Left ventricle myocardium inferior (tissue), 1 donor: ENCODE measurements at regions not wholly inside any gene's neighbourhood (a gene's known extent, or its start where the extent isn't known, plus 50 kb on each side); places are given as distances from the start of the nearest gene placed in this dataset.

Experiments used
- DNase-seq: peaks from one replicate; pipeline ENCODE4 v3.0.0-alpha.2; 2020
- H3K27ac ChIP-seq: fragments of 200-600 bp; replicated peaks from 2 replicates; pipeline ENCODE4 v1.8.0; 2021
- H3K27me3 ChIP-seq: fragments of 200-600 bp; 2 replicates; pipeline ENCODE4 v1.8.0; 2021; ENCODE audit warnings: low read depth
- H3K36me3 ChIP-seq: fragments of 200-600 bp; 2 replicates; pipeline ENCODE4 v1.8.0; 2021
- H3K4me1 ChIP-seq: fragments of 200-600 bp; 2 replicates; pipeline ENCODE4 v1.8.0; 2021
- H3K4me3 ChIP-seq: fragments of 200-600 bp; 2 replicates; pipeline ENCODE4 v1.8.0; 2021; ENCODE audit warnings: mild to moderate bottlenecking, moderate library complexity
- H3K9me3 ChIP-seq: fragments of 200-600 bp; replicated peaks from 2 replicates; pipeline ENCODE4 v1.8.0; 2021
- intact Hi-C: fragments of 100-400 bp; cut with micrococcal nuclease; formaldehyde crosslinking; loops from one replicate; pipeline ENCODE4 v1.11.0; 2022
- TF ChIP-seq, protein P1 (sequence below): fragments of 200-600 bp; IDR thresholded peaks from 2 replicates; pipeline ENCODE4 v1.8.0; 2021; ENCODE audit warnings: antibody characterized with exemption, mild to moderate bottlenecking, borderline replicate concordance
- donor health status: DM: no; HTN: yes; CAD: no; lungs with severe emphysema.

- TF ChIP-seq, protein P1, sequence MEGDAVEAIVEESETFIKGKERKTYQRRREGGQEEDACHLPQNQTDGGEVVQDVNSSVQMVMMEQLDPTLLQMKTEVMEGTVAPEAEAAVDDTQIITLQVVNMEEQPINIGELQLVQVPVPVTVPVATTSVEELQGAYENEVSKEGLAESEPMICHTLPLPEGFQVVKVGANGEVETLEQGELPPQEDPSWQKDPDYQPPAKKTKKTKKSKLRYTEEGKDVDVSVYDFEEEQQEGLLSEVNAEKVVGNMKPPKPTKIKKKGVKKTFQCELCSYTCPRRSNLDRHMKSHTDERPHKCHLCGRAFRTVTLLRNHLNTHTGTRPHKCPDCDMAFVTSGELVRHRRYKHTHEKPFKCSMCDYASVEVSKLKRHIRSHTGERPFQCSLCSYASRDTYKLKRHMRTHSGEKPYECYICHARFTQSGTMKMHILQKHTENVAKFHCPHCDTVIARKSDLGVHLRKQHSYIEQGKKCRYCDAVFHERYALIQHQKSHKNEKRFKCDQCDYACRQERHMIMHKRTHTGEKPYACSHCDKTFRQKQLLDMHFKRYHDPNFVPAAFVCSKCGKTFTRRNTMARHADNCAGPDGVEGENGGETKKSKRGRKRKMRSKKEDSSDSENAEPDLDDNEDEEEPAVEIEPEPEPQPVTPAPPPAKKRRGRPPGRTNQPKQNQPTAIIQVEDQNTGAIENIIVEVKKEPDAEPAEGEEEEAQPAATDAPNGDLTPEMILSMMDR: no peak
- intact Hi-C loops: no loop called here
- DNase-seq: no peak
- peaks cover 31% of the 10 kb centered on the region for H3K27me3 ChIP-seq
- no peaks in the 10 kb centered on the region for H3K9me3 ChIP-seq
- H3K4me3 ChIP-seq: no peak overlapping the region
- H3K36me3 ChIP-seq: no peaks in the 10 kb centered on the region
- H3K4me1 ChIP-seq: no peaks in the 10 kb centered on the region
- H3K27ac ChIP-seq: no peak overlapping the region
Measured at GRCh38 chr22:44603767-44604166, 98.2 kb upstream of the PRR5 start.

DNA sequence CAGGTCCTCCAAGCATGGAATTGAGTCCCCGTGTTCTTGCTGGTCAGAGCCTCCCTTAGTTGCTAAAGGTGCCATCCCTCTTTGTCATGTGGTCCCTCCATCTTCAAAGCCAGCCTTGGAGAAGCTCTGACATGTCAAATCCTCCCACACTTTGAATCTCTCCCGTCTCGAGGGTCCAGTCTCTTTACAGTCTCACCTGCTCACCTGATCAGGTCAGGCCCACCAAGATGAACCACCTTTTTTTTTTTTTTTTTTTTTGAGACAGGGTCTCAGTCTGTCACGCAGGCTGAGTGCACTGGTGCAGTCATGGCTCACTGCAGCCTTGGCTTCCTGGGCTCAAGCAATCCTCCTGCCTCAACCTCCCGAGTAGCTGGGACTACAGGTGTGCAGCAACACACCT, 100.3 kb upstream of the PRR5 start:
- Histone ChIP-seq H3K4me3 (no peak overlapping the region), H3K9me3 (no peaks in the 10 kb centered on the region), H3K4me1 (no peaks in the 10 kb centered on the region), H3K36me3 (no peaks in the 10 kb centered on the region), H3K27me3 (peaks cover 24% of the 10 kb centered on the region), H3K27ac (no peak overlapping the region)
- no peak for DNase-seq
- intact Hi-C loops: no loop called here
- TF ChIP-seq, protein P1: no peak

- TF ChIP-seq, protein P1: no peak
- no peak overlapping the region for H3K4me3 ChIP-seq
- H3K9me3 ChIP-seq: no peaks in the 10 kb centered on the region
- intact Hi-C loops: no loop called here
- H3K27me3 ChIP-seq: peaks cover 20% of the 10 kb centered on the region
- H3K4me1 ChIP-seq: no peaks in the 10 kb centered on the region
- H3K36me3 ChIP-seq: no peaks in the 10 kb centered on the region
- H3K27ac ChIP-seq: no peak overlapping the region
- no peak for DNase-seq
Measured at GRCh38 chr22:44601189-44601588, 100.8 kb upstream of the PRR5 start.

DNA sequence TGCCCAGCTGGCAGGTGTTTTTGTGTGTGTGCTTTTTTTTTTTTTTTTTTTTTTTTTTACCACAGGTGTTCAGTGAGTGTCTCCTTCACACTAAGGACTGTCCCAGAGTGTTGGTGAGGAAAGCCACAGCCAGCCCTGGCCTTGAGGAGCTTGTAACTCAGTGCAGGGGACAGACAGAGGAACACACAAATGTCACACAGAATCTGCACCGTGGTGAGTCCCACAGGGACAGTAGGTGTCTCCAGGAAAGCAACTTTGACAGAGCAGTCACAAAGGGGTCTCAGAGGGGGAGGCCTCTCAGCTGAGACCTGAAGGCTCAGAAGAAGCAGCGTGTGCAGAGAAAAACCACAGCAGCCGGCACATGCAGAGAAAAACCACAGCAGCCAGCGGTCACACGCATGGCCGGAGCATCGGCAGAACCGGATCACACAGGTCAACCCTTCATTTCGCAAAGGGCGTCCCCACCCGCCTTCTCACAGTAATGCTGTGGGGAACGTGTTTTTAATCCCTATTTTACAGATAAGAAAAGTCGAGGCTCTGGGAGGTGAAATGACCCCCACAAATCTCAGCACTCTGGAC, 101.7 kb upstream of the PRR5 start:
- Histone ChIP-seq H3K27ac (no peak overlapping the region), H3K9me3 (no peaks in the 10 kb centered on the region), H3K27me3 (peaks cover 21% of the 10 kb centered on the region), H3K36me3 (no peaks in the 10 kb centered on the region), H3K4me3 (no peak overlapping the region), H3K4me1 (peaks cover 4% of the 10 kb centered on the region)
- TF ChIP-seq, protein P1: no peak
- no peak for DNase-seq
- intact Hi-C loops: no loop called here

- H3K27me3 ChIP-seq: peaks cover 23% of the 10 kb centered on the region
- no peak for DNase-seq
- H3K27ac ChIP-seq: no peak overlapping the region
- peaks cover 4% of the 10 kb centered on the region for H3K4me1 ChIP-seq
- H3K9me3 ChIP-seq: no peaks in the 10 kb centered on the region
- TF ChIP-seq, protein P1: no peak
- H3K36me3 ChIP-seq: no peaks in the 10 kb centered on the region
- H3K4me3 ChIP-seq: no peak overlapping the region
- intact Hi-C loops: no loop called here
Measured at GRCh38 chr22:44599500-44600140, 101.6 kb upstream of the RTL6 start.
